SU-DHL-6 (cell line): ENCODE measurements at regions not wholly inside any gene's neighbourhood (a gene's known extent, or its start where the extent isn't known, plus 50 kb on each side); places are given as distances from the start of the nearest gene placed in this dataset.

Source experiments
- CTCF ChIP-seq: fragments of 200-600 bp; sonication (generic); IDR thresholded peaks from one replicate; pipeline ENCODE4 v1.5.1; 2017; ENCODE audit warnings: antibody characterized with exemption, mild to moderate bottlenecking, low read length, moderate library complexity; ENCODE audit not compliant: insufficient read depth, poor library complexity, severe bottlenecking
- EZH2phosphoT487 ChIP-seq: fragments of 200-600 bp; sonication (generic), shearing (Covaris generic); conservative IDR thresholded peaks from 2 replicates; pipeline ENCODE4 v1.6.1; 2018; ENCODE audit warnings: mild to moderate bottlenecking, antibody characterized with exemption, low read length, moderate library complexity, mixed read lengths

- TF ChIP-seq CTCF (no peak), EZH2phosphoT487 (no peak)
Observed at GRCh38 chr9:119933191-119933590, 564.0 kb upstream of the BRINP1 start.
